GM21423 (cell line): ENCODE measurements at regions not wholly inside any gene's neighbourhood (a gene's known extent, or its start where the extent isn't known, plus 50 kb on each side); places are given as distances from the start of the nearest gene placed in this dataset.
"Not testable (repeated sequence)": the region's sequence is repeated elsewhere in the genome, so short reads cannot be mapped to it uniquely, and the experiment has no call there.

Experiments
- ATAC-seq: cut with Tn5 transposase; IDR thresholded peaks from one replicate; pipeline ENCODE4 v1.9.1; 2021; ENCODE audit warnings: mild to moderate bottlenecking, moderate library complexity; ENCODE audit not compliant: unreplicated experiment

DNA sequence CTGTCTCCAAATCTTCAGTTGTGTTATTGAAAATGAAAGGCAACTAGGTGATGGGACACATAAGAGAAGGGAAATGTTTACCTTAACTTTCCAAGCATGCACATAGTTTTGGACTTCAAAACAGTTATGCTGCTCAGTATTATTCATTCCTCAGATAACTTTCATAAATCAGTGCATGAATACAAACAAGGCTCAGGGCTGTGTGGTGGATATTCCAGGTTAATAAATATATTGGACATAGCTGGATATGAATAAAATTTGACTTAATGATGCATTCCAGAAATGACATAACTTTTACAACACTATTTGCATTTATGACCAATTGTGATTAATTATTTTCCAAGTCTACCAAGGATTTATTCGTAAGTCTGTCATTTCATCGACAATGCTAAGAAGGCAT, 301.2 kb upstream of the ZNF804A start:
- ATAC-seq: no peak

DNA sequence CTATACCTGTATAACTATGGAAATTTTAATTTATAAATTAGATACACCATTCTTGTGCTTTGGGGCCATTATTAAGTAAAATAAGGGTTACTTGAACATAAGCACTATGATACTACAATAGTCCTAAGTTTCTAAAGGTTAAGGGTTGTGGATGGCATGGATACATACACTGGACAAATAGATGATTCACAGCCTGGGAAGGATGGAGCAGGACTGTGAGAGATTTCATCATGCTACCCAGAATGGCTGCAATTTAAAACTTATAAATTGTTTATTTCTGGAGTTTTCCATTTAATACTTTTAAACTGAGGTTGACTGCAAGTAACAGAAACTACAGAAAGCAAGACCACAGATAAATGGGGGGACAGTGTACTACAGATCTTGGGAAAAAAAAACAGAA, 295.8 kb upstream of the ZNF804A start:
- ATAC-seq: no peak

GRCh38 chr2:184304006-184304405, 294.3 kb upstream of the ZNF804A start:
- no peak for ATAC-seq

- ATAC-seq: no peak
Observed at GRCh38 chr2:184305105-184305504, 293.2 kb upstream of the ZNF804A start.

- ATAC-seq: no peak
Observed at GRCh38 chr2:184308706-184309105, 289.6 kb upstream of the ZNF804A start.

DNA sequence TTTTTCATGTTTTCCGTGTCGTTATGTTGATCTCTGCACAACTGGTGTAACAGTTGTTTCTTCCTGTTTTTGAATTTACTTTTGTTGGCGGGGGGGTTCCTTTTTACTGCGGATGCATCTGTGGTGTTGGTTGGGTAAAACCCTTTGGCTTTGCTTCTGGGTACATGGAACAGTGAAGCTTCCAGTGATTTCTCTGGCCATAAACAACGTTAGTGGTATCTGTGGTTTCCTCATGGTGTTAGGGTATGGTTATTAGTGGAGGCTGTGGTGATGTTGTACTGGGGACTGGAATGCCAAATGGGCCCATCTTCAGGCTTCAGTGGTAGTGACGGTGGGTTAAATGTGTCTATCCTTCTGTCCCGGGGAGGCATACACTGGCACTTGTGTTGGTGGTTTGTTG, 285.4 kb upstream of the ZNF804A start:
- ATAC-seq: no peak

DNA sequence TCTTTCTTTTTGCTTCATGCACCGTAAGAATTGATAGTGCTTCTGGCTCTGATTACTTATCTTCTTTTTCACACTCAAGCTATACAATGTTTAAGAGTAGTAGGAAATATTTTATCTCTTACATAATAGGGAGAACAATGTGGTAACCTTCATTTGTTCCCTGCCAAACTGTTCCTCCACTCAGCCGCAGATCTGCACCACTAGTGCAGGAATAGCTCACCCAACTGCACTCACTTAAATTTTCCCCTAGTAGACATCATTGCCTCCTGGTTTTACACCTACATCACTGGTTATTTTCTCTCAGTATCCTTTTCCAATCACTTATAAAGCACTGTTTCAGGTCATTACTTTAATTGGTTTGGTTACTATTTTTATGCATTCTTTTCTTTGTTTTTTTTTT, 283.5 kb upstream of the ZNF804A start:
- no peak for ATAC-seq

DNA sequence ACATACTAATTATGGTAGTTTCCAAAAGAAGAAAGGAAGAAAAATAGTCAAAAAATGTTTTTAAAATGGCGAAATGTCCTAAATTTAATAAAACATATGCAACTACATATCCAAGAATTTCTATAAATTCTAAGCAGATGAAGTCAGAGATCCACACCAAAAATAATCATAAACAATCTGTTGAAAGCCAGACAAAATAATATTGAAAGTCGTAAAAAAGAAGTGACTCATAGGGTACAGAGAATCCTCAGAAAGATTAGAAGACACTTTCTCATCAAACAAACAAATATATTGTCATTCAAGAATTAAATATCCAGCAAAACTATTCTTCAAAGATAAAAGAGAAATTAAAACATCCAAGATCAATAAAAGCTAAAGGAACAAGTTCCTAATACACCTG, 281.4 kb upstream of the ZNF804A start:
- no peak for ATAC-seq

GRCh38 chr2:184322615-184323014, 275.7 kb upstream of the ZNF804A start:
- ATAC-seq: no peak

DNA sequence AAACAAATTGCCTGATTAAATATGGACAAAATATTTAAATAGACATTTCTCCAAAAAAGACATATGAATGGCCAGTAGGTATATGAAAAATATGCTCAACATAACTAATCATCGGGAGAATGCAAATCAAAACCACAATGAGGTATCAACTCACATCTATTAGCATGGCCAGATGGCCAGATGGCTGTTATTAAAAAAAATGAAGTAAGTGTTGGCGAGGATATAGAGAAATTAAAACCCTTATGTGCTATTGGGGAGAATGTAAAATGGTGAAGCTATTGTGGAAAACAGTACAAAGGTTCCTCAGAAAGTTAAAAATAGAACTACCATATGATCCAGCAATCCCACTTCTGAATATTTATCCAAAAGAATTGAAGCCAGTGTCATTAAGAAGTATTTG, 272.3 kb upstream of the ZNF804A start:
- ATAC-seq: no peak

- ATAC-seq: not testable (repeated sequence)
Observed at GRCh38 chr2:184327805-184328204, 270.5 kb upstream of the ZNF804A start.

DNA sequence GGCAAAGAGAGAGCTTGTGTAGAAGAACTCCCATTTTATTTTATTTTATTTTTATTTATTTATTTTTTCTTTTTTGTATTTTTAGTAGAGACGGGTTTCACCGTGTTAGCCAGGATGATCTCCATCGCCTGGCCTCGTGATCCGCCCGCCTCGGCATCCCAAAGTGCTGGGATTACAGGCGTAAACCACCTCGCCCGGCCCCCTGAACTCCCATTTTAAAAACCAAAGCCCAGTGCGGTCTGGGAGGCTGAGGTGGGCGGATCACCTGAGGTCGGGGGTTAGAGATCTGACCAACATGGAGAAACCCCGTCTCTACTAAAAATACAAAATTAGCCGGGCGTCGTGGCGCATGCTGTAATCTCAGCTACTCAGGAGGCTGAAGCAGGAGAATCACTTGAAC, 267.8 kb upstream of the ZNF804A start:
- not testable (repeated sequence) for ATAC-seq

GRCh38 chr2:184336688-184337087, 261.6 kb upstream of the ZNF804A start:
- no peak for ATAC-seq

DNA sequence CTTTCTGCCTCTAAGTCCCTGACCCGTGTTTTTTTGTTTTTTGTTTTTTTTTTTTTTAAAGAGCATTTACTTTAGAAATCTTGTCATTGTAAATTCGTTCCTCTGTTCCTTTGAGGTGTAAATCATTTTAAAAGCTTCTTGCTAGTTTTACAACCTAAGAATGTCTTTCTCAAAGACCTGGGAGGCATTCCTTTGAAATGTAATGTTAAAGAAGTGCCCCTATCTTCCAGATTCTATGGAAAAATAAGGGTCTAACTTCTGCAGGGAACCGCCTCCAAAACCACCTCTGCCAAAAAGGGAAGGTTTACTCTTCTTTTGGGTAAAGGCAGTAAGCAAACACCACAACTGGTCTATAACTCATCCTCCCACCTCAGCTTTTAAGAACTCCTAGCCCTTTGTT, 259.6 kb upstream of the ZNF804A start:
- ATAC-seq: no peak

DNA sequence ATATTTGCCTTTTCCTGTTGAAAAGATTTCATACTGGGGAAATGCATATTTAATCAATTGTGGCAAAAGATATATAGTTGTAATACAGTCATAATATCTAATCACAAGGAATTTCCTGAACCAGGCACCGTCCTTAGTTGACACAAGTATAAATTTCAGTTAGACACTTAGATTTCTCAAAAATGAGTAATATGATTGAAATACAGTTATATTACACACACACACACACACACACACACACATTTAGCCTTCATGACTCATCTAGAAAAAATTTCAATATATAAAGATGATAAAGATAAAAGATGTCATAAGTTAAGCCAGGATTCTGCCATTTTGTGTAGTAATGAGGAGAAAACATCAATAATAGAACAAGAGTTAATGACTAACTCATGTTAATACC, 258.4 kb upstream of the ZNF804A start:
- no peak for ATAC-seq

DNA sequence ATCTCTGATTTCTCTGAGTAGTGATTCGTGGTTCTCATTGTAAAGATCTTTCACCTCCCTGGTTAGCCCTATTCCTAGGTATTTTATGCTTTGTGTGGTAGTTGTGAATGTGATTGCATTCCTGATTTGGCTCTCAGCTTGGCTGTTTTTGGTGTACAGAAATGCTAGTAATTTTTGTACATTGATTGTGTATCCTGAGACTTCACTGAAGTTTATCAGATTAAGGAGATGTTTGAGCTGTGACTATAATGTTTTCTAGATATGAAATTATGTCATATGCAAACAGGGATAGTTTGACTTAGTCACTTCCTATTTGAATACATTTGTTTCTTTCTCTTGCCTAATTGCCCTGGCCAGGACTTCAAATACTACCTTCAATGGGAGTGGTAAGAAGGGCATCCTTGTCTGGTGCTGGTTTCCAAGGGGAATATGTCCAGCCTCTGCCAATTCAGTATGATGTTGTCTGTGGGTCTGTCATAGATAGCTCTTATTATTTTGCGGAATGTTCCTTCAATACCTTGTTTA, 251.9 kb upstream of the ZNF804A start:
- no peak for ATAC-seq

- ATAC-seq: no peak
Observed at GRCh38 chr2:184351126-184351525, 247.2 kb upstream of the ZNF804A start.

DNA sequence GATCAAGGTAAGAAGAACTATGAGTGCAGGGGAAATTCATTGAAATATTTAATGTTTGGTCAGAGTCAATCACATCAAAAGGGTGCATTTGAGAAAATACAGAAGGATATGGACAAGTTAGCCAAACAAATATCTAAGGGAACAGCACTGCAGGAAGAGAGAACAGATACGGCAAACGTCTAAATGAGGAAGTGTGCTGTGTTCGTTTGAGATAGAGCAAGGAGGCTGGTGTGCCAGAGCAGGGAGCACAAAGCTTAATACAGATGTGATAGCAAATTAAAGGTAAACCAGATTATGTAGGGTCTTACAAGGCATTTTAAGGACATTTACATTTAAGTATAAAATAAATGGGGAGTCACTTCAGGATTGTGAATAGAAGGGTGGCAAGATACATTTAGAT, 241.3 kb upstream of the ZNF804A start:
- ATAC-seq: no peak

DNA sequence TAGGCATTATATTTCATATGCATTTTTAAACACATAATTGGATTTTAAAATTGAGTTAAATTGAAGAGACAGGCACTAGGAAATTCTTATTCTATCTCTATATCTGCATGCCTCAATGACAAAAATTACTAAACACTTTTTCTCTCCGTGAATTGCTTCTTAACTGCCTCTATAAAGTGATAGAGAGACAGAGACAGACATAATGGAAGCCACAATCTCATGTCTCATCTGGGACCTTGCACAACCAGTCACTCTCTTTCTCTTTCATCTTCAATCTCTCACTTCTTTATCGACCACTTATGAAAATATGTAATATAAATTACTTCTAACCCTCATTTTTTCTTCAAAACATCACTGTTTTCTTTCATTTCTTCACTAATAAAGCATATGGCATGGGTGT, 238.9 kb upstream of the ZNF804A start:
- no peak for ATAC-seq

DNA sequence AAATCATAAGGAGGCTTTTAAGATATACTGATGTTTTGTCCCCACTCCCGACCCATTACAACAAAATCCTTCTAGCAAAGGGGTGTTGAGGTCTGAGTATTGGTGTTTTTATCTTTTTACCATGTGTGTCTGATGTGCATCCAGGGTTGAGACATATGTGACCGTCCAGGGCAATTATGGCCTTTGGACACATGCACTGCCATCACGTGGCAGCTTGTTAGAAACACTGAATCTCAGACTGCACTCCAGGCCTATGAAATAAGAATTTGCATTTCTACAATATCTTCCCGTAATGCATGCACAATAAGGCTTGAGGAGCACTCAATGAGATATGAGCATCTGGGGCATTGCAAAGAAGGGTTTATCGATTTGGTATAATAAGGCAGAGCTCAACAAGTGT, 235.1 kb upstream of the ZNF804A start:
- no peak for ATAC-seq

- no peak for ATAC-seq
Observed at GRCh38 chr2:184367211-184367610, 231.1 kb upstream of the ZNF804A start.

DNA sequence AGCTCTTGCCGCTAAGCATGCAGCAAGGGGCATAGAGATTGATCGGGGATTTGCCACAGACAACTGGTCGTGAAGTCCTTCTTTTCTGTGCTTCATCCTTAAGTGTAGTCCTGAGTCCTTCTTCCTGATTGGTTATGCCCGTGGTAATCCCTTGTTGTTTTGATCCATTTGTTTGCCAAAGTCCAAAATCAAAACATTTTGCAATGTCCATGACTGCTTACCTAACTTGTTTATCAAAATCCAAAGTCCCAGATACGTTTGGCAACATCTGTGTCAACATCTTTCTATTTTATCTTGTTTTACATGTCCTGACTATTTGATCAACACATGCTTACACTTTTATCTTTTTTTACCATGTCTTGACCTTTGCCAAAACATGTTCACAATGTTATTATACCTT, 229.0 kb upstream of the ZNF804A start:
- no peak for ATAC-seq

GRCh38 chr2:184370954-184371353, 227.4 kb upstream of the ZNF804A start:
- no peak for ATAC-seq

- ATAC-seq: no peak
Observed at GRCh38 chr2:184371641-184372040, 226.7 kb upstream of the ZNF804A start.
